ENCODE measurements at regions not wholly inside any gene's neighbourhood (a gene's known extent, or its start where the extent isn't known, plus 50 kb on each side); places are given as distances from the start of the nearest gene placed in this dataset.
"Not testable (repeated sequence)": the region's sequence is repeated elsewhere in the genome, so short reads cannot be mapped to it uniquely, and the experiment has no call there.

DNA sequence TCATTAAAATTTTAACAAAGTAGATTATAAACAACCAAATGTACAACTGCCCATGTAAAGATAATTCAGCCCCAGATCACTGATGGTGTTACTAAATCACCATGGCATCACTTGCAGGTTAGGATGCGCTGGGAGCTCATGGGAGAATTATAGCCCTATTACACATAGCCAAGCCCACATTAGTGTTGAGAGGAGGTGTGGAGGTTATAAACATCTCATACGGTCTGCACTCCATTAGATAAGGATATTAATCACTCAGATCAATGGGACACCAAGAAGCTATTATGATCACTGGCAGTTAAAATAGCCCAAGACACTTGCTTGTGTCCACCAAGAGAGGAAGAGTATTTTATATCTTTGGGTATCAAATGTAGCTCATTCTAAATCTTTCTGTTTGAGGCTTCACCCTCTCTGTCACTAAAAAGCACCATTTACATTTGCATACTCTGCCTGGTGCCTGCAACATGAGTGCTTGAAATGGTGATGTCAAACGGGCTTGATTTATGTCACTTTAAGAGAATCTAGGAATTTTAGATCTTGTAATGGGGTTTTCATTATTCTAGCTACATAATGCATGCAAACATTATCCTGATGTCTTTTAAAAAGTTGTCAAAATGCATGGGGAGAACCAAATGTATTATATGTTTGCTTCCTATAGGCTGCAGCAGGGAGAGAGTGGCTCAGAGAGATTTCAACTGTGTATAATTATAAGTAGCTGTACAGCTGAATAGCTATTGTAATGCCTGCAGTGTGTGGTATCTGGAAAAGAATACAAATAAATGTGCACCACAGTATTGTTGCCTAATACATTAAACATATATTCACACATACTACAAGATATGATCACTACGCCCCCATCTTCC, 654.1 kb upstream of the MARCKS start:
- no peaks in the 10 kb centered on the region for H3K27me3 Mint-ChIP-seq (ENCODE audit: low read depth in 3 of 3)
- no peaks in the 10 kb centered on the region for H3K36me3 Mint-ChIP-seq
- no peak overlapping the region for H3K4me3 Mint-ChIP-seq
- H3K27ac Mint-ChIP-seq: no peak overlapping the region
- DNase-seq: no peak
- H3K4me1 Mint-ChIP-seq: no peaks in the 10 kb centered on the region
- peaks cover 0 to 16% (median 6%) of the 10 kb centered on the region in 6 donors for H3K9me3 Mint-ChIP-seq

DNA sequence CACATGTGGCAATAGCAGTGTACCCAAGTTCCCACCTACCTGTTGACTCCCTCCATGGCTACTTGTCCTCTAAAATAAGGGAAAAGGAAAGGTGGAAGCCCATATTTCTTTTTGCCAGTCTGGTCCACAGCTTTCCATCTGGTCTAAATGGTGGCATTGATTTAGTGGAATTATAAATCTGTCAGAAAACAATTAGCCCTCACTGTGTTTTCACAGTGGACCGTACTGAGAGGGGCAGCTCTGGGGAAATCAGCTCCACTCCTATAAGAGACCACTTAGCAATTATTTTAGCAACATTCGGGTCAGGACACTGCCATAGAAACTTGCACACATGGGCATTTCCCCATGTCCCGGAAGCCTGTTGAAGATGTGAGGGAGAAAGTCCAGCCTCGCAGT, 653.4 kb upstream of the MARCKS start:
- no peaks in the 10 kb centered on the region for H3K36me3 Mint-ChIP-seq
- no peak overlapping the region for H3K27ac Mint-ChIP-seq
- no peaks in the 10 kb centered on the region for H3K27me3 Mint-ChIP-seq (ENCODE audit: low read depth in 3 of 3)
- H3K9me3 Mint-ChIP-seq: peaks cover 0 to 22% (median 3%) of the 10 kb centered on the region in 6 donors
- no peak for DNase-seq
- H3K4me1 Mint-ChIP-seq: no peaks in the 10 kb centered on the region
- H3K4me3 Mint-ChIP-seq: no peak overlapping the region

GRCh38 chr6:113205553-113205952, 651.6 kb upstream of the MARCKS start:
- Mint-ChIP-seq H3K9me3 (peaks cover 0 to 23% (median 3%) of the 10 kb centered on the region in 6 donors), H3K36me3 (no peaks in the 10 kb centered on the region), H3K27me3 (ENCODE audit: low read depth in 3 of 3) (no peaks in the 10 kb centered on the region), H3K27ac (no peak overlapping the region), H3K4me1 (no peaks in the 10 kb centered on the region), H3K4me3 (no peak overlapping the region)
- DNase-seq: no peak

DNA sequence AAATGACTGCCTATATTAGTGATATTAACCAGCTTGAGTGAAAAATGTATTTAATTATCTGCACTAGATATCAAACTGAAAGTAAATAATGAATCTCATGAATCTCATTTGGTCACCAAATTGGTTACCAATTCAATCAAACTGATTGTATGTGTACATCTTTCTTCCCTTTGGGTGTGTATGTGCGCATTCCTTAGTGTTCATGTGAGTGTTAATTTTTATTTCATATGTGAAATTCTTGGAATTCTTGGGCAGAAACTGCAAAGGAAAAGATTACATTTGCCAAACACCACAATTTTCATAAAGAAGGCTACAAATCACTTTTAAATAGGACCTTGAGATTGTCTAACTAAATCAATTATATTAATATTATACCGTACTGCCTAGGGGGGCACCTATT, 648.4 kb upstream of the MARCKS start:
- H3K4me3 Mint-ChIP-seq: no peak overlapping the region
- no peaks in the 10 kb centered on the region for H3K4me1 Mint-ChIP-seq
- no peak for DNase-seq
- no peaks in the 10 kb centered on the region for H3K36me3 Mint-ChIP-seq
- no peak overlapping the region for H3K27ac Mint-ChIP-seq
- peaks cover 0 to 23% (median 2%) of the 10 kb centered on the region in 6 donors for H3K9me3 Mint-ChIP-seq
- no peaks in the 10 kb centered on the region for H3K27me3 Mint-ChIP-seq (ENCODE audit: low read depth in 3 of 3)

GRCh38 chr6:113209315-113209714, 647.8 kb upstream of the MARCKS start:
- Mint-ChIP-seq H3K4me3 (no peak overlapping the region), H3K27me3 (ENCODE audit: low read depth in 3 of 3) (no peaks in the 10 kb centered on the region), H3K36me3 (no peaks in the 10 kb centered on the region), H3K9me3 (peaks cover under 1 to 26% (median 4%) of the 10 kb centered on the region in 6 donors), H3K27ac (no peak overlapping the region), H3K4me1 (no peaks in the 10 kb centered on the region)
- no peak for DNase-seq

DNA sequence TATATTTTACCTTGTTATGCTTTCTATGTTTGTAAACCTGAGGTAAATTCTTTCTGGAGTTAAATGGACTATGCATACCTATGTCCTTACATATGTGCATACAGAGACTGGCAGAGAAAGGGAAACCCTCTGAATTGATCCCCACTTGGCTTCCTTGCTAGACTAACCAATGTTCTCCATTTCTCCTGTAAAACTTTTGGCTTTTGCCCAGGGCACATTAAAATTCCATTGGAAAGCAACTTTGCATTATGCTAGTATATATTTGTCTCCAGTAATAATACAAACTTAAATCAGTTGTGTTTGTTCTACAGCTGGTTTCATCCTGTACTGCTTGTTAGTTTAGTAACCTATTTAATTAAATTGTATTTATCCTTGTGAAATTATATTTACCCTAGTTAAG, 646.0 kb upstream of the MARCKS start:
- no peak for DNase-seq
- Mint-ChIP-seq H3K4me3 (no peak overlapping the region), H3K4me1 (no peaks in the 10 kb centered on the region), H3K27me3 (ENCODE audit: low read depth in 3 of 3) (no peaks in the 10 kb centered on the region), H3K36me3 (no peaks in the 10 kb centered on the region), H3K27ac (no peak overlapping the region), H3K9me3 (peaks cover 2 to 23% (median 7%) of the 10 kb centered on the region in 6 donors)

- no peak for DNase-seq
- Mint-ChIP-seq H3K9me3 (peaks cover 0 to 31% (median 5%) of the 10 kb centered on the region in 6 donors), H3K4me3 (no peak overlapping the region), H3K4me1 (no peaks in the 10 kb centered on the region), H3K27me3 (ENCODE audit: low read depth in 3 of 3) (peaks cover 0 to 2% (median 0%) of the 10 kb centered on the region in 3 donors), H3K27ac (no peak overlapping the region), H3K36me3 (peaks cover 0 to 3% (median 0%) of the 10 kb centered on the region in 3 donors)
Observed at GRCh38 chr6:113219783-113220182, 637.4 kb upstream of the MARCKS start.

GRCh38 chr6:113220832-113221231, 636.3 kb upstream of the MARCKS start:
- no peak overlapping the region for H3K27ac Mint-ChIP-seq
- H3K27me3 Mint-ChIP-seq (ENCODE audit: low read depth in 3 of 3): peaks cover 0 to 2% (median 0%) of the 10 kb centered on the region in 3 donors
- no peak for DNase-seq
- no peaks in the 10 kb centered on the region for H3K4me1 Mint-ChIP-seq
- H3K9me3 Mint-ChIP-seq: peaks cover 0 to 29% (median 5%) of the 10 kb centered on the region in 6 donors
- no peak overlapping the region for H3K4me3 Mint-ChIP-seq
- peaks cover 0 to 3% (median 0%) of the 10 kb centered on the region in 3 donors for H3K36me3 Mint-ChIP-seq

GRCh38 chr6:113221850-113222249, 635.3 kb upstream of the MARCKS start:
- Mint-ChIP-seq H3K27ac (no peak overlapping the region), H3K4me3 (no peak overlapping the region), H3K9me3 (peaks cover 0 to 29% (median 3%) of the 10 kb centered on the region in 6 donors), H3K36me3 (peaks cover 0 to 3% (median 0%) of the 10 kb centered on the region in 3 donors), H3K27me3 (ENCODE audit: low read depth in 3 of 3) (peaks cover 0 to 4% (median 0%) of the 10 kb centered on the region in 3 donors), H3K4me1 (no peaks in the 10 kb centered on the region)
- DNase-seq: no peak

DNA sequence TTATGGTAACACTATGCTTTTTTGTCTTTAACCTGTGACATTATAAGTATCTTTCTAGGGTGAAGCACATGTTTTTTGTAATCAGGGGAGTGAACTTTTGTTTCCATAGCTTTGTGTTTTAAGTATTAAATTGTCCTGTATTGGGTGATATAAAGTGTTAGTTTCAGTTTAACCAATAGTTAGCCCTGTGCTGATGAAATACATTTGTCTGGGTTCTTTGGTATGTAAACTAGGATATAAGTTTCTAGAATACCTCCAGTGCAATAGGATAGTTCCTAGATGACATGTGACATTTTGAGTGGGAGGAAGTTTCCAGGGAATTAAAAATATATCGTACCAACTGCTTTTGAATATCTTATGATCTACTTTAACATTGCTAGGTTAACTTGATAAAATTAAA, 611.0 kb upstream of the MARCKS start:
- no peak overlapping the region for H3K4me3 Mint-ChIP-seq
- no peaks in the 10 kb centered on the region for H3K4me1 Mint-ChIP-seq
- no peaks in the 10 kb centered on the region for H3K27me3 Mint-ChIP-seq (ENCODE audit: low read depth in 3 of 3)

DNA sequence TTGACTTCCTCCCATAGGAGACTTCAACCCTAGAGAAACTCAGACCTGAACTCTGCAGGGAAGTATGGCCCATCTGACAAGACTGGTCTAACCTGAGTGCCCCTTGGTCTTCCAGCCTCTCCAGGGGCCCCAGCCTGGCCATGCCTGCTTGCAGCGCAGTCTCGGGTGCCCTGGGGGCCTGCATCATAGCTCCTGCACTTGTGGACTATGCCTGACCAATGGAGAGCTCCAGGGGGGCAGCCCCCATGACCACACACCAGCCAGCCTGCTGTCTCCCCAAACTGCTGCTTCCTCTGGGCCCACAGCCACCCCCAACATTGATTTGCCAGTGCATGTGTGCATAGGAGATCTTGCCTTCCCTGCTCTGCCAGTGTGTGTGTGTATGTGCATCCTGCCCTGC, 608.6 kb upstream of the MARCKS start:
- no peaks in the 10 kb centered on the region for H3K4me1 Mint-ChIP-seq
- DNase-seq: no peak
- H3K36me3 Mint-ChIP-seq: no peaks in the 10 kb centered on the region
- H3K27me3 Mint-ChIP-seq (ENCODE audit: low read depth in 3 of 3): no peaks in the 10 kb centered on the region
- H3K4me3 Mint-ChIP-seq: no peak overlapping the region
- H3K9me3 Mint-ChIP-seq: peaks cover 2 to 23% (median 8%) of the 10 kb centered on the region in 6 donors
- H3K27ac Mint-ChIP-seq: no peak overlapping the region

More for the DNA sequence above, 611.0 kb upstream of the MARCKS start:
- Mint-ChIP-seq H3K9me3 (peaks cover 0 to 11% (median 5%) of the 10 kb centered on the region in 6 donors), H3K27ac (no peak overlapping the region), H3K36me3 (no peaks in the 10 kb centered on the region)
- DNase-seq: no peak

DNA sequence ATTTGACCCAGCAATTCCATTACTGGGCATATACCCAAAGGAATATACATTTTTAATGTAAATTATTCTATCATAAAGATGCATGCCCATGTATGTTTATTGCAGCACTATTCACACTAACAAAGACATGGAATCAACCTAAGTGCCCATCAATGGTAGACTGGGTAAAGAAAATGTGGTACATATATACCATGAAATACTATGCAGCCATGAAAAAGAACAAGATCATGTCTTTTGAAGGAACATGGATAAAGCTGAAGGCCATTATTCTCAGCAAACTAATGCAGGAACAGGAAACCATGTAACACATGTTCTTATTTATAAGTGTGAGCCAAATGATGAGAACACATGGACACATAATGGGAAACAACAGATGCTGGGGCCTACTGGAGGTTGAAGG, 603.0 kb upstream of the MARCKS start:
- H3K4me3 Mint-ChIP-seq; H3K4me1 Mint-ChIP-seq; H3K36me3 Mint-ChIP-seq; H3K27me3 Mint-ChIP-seq (ENCODE audit: low read depth in 3 of 3); H3K27ac Mint-ChIP-seq; DNase-seq: not testable (repeated sequence)
- H3K9me3 Mint-ChIP-seq: peaks cover 7 to 36% (median 10%) of the 10 kb centered on the region in 6 donors

- no peaks in the 10 kb centered on the region for H3K4me1 Mint-ChIP-seq
- no peak for DNase-seq
- peaks cover 7 to 31% (median 15%) of the 10 kb centered on the region in 6 donors for H3K9me3 Mint-ChIP-seq
- no peaks in the 10 kb centered on the region for H3K27me3 Mint-ChIP-seq (ENCODE audit: low read depth in 3 of 3)
- no peak overlapping the region for H3K27ac Mint-ChIP-seq
- no peaks in the 10 kb centered on the region for H3K36me3 Mint-ChIP-seq
- H3K4me3 Mint-ChIP-seq: no peak overlapping the region
Observed at GRCh38 chr6:113258771-113259170, 598.4 kb upstream of the MARCKS start.

GRCh38 chr6:113271437-113271836, 585.7 kb upstream of the MARCKS start:
- DNase-seq: no peak
- Mint-ChIP-seq H3K36me3 (peaks cover 0 to 7% (median 0%) of the 10 kb centered on the region in 3 donors), H3K9me3 (peaks cover 7 to 58% (median 39%) of the 10 kb centered on the region in 6 donors), H3K4me1 (no peaks in the 10 kb centered on the region), H3K27ac (no peak overlapping the region), H3K27me3 (ENCODE audit: low read depth in 3 of 3) (no peaks in the 10 kb centered on the region), H3K4me3 (no peak overlapping the region)

- Mint-ChIP-seq H3K4me3 (no peak overlapping the region), H3K4me1 (no peaks in the 10 kb centered on the region), H3K9me3 (peaks cover 2 to 14% (median 8%) of the 10 kb centered on the region in 6 donors), H3K27ac (no peak overlapping the region), H3K36me3 (no peaks in the 10 kb centered on the region), H3K27me3 (ENCODE audit: low read depth in 3 of 3) (no peaks in the 10 kb centered on the region)
- no peak for DNase-seq
Observed at GRCh38 chr6:113276601-113277000, 580.5 kb upstream of the MARCKS start.

Data from immature natural killer cell (primary cell).